PC-9 (cell line): ENCODE measurements at regions not wholly inside any gene's neighbourhood (a gene's known extent, or its start where the extent isn't known, plus 50 kb on each side); places are given as distances from the start of the nearest gene placed in this dataset.

Source experiments
- BruUV-seq: library from RNA; stranded (reverse); fragments of 400-500 nt; replicated peaks from 2 replicates; lab custom pipeline; 2021; lab: Mats Ljungman, UMichigan
- CTCF ChIA-PET: fragments of 300-600 bp; sonication (Branson Sonifier 250); formaldehyde crosslinking; loops from one replicate; lab custom pipeline; 2022; ENCODE audit warnings: antibody characterized with exemption; lab: Charles Lee
- POLR2A ChIA-PET: fragments of 300-600 bp; sonication (Branson Sonifier 250); formaldehyde crosslinking; loops from one replicate; lab custom pipeline; 2022; ENCODE audit warnings: antibody characterized with exemption; ENCODE audit not compliant: unreplicated experiment; lab: Charles Lee
- DNase-seq, 2 experiments: peaks; one replicate each; pipeline versions ENCODE4 v3.0.0 to v3.0.0-alpha.2; 2015 to 2022; ENCODE audit warnings: mixed read lengths in 1 of 2
- H2AFZ ChIP-seq: fragments of 200-600 bp; sonication (generic); 2 replicates; pipeline ENCODE4 v1.8.1; 2017; ENCODE audit warnings: antibody characterized with exemption
- H3F3A ChIP-seq: fragments of 200-600 bp; sonication (generic); 2 replicates; pipeline ENCODE4 v1.8.1; 2017; ENCODE audit warnings: antibody characterized with exemption, mild to moderate bottlenecking, low read depth; ENCODE audit not compliant: insufficient read depth
- H3K27ac ChIP-seq: fragments of 200-600 bp; sonication (generic); 2 replicates; pipeline ENCODE4 v1.6.1; 2016; ENCODE audit warnings: mixed run types
- H3K27me3 ChIP-seq: fragments of 200-600 bp; sonication (generic); 2 replicates; pipeline ENCODE4 v1.6.1; 2016; ENCODE audit warnings: low read depth, mixed run types; ENCODE audit not compliant: insufficient read depth
- H3K36me3 ChIP-seq: fragments of 200-600 bp; sonication (generic); 2 replicates; pipeline ENCODE4 v1.6.1; 2016; ENCODE audit warnings: low read depth, mixed run types
- H3K4me1 ChIP-seq: fragments of 200-600 bp; sonication (generic); replicated peaks from 2 replicates; pipeline ENCODE4 v1.6.1; 2016; ENCODE audit warnings: mixed run types; ENCODE audit not compliant: insufficient read depth
- H3K4me2 ChIP-seq: fragments of 200-600 bp; sonication (generic); 2 replicates; pipeline ENCODE4 v1.6.1; 2017; ENCODE audit warnings: mixed run types
- H3K4me3 ChIP-seq: fragments of 200-600 bp; sonication (generic); 2 replicates; pipeline ENCODE4 v1.6.1; 2016; ENCODE audit warnings: mixed run types
- H3K79me2 ChIP-seq: fragments of 200-600 bp; sonication (generic); 2 replicates; pipeline ENCODE4 v1.6.1; 2017; ENCODE audit warnings: low read depth, mixed run types
- H3K9me2 ChIP-seq: fragments of 200-600 bp; sonication (generic); 2 replicates; pipeline ENCODE4 v1.8.1; 2017; ENCODE audit warnings: mild to moderate bottlenecking; ENCODE audit not compliant: insufficient read depth
- H3K9me3 ChIP-seq: fragments of 200-600 bp; sonication (generic); 2 replicates; pipeline ENCODE4 v1.8.1; 2016; ENCODE audit warnings: low read depth; ENCODE audit not compliant: insufficient read depth
- H4K20me1 ChIP-seq: fragments of 200-600 bp; sonication (generic); 2 replicates; pipeline ENCODE4 v1.8.1; 2017; ENCODE audit not compliant: insufficient read depth
- EZH2 ChIP-seq: fragments of 200-600 bp; sonication (generic); IDR thresholded peaks from 2 replicates; pipeline ENCODE4 v1.8.0; 2017; ENCODE audit warnings: antibody characterized with exemption, low read depth
- intact Hi-C: fragments of 100-400 bp; cut with micrococcal nuclease; formaldehyde crosslinking; loops from one replicate; pipeline ENCODE4 v1.10.0; 2022; ENCODE audit not compliant: unreplicated experiment
- TF ChIP-seq, protein P1 (sequence below): fragments of 200-600 bp; sonication (generic); conservative IDR thresholded peaks from 2 replicates; pipeline ENCODE4 v1.6.1; 2017; ENCODE audit warnings: mixed run types, antibody characterized with exemption, mild to moderate bottlenecking, moderate library complexity

- intact Hi-C loops, result no loop called here
- Histone ChIP-seq H3K36me3 (no peaks in the 10 kb centered on the region), H3K27ac (peak overlapping the region; percentile 41; the same call in 1 of the 2 replicates), H3K27me3 (no peaks in the 10 kb centered on the region), H3K9me3 (no peaks in the 10 kb centered on the region), H3K9me2 (no peaks in the 10 kb centered on the region), H2AFZ (no peak overlapping the region), H3K4me3 (no peak overlapping the region), H3K4me2 (peak overlapping the region; percentile 30; the same call in 1 of the 2 replicates), H3F3A (no peaks in the 10 kb centered on the region), H3K79me2 (no peaks in the 10 kb centered on the region), H3K4me1 (peaks cover 12% of the 10 kb centered on the region), H4K20me1 (no peaks in the 10 kb centered on the region)
- ChIA-PET CTCF (interaction anchor here (0.7 kb wide), 1 partner anchor 207 kb away, joined by 4 read pairs; no protein-coding TSS in a partner anchor), POLR2A (no interaction called here)
- BruUV-seq, result no TSS peak
- DNase-seq, result peak; percentile 48 to 60
- TF ChIP-seq EZH2, result no peak
Observed at GRCh38 chr13:40116008-40116407, 460.5 kb downstream of the COG6 start.

GRCh38 chr13:40118337-40118736, 462.9 kb downstream of the COG6 start:
- no TSS peak for BruUV-seq
- TF ChIP-seq EZH2, result no peak
- TF ChIP-seq, protein P1, sequence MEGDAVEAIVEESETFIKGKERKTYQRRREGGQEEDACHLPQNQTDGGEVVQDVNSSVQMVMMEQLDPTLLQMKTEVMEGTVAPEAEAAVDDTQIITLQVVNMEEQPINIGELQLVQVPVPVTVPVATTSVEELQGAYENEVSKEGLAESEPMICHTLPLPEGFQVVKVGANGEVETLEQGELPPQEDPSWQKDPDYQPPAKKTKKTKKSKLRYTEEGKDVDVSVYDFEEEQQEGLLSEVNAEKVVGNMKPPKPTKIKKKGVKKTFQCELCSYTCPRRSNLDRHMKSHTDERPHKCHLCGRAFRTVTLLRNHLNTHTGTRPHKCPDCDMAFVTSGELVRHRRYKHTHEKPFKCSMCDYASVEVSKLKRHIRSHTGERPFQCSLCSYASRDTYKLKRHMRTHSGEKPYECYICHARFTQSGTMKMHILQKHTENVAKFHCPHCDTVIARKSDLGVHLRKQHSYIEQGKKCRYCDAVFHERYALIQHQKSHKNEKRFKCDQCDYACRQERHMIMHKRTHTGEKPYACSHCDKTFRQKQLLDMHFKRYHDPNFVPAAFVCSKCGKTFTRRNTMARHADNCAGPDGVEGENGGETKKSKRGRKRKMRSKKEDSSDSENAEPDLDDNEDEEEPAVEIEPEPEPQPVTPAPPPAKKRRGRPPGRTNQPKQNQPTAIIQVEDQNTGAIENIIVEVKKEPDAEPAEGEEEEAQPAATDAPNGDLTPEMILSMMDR, result no peak
- intact Hi-C loops, result no loop called here
- no peak for DNase-seq
- Histone ChIP-seq H3K9me2 (no peaks in the 10 kb centered on the region), H3K27ac (no peak overlapping the region), H2AFZ (no peak overlapping the region), H3K4me2 (no peak overlapping the region), H3K9me3 (no peaks in the 10 kb centered on the region), H3K4me1 (peaks cover 12% of the 10 kb centered on the region), H3K36me3 (no peaks in the 10 kb centered on the region), H3K79me2 (no peaks in the 10 kb centered on the region), H3K4me3 (no peak overlapping the region), H3F3A (no peaks in the 10 kb centered on the region), H4K20me1 (no peaks in the 10 kb centered on the region), H3K27me3 (no peaks in the 10 kb centered on the region)
- ChIA-PET CTCF (no interaction called here), POLR2A (no interaction called here)

GRCh38 chr13:40119852-40120251, 464.4 kb downstream of the COG6 start:
- Histone ChIP-seq H3K79me2 (no peaks in the 10 kb centered on the region), H3K4me2 (no peak overlapping the region), H4K20me1 (no peaks in the 10 kb centered on the region), H3K9me2 (no peaks in the 10 kb centered on the region), H3K9me3 (no peaks in the 10 kb centered on the region), H3K4me3 (no peak overlapping the region), H3K36me3 (no peaks in the 10 kb centered on the region), H3K27ac (no peak overlapping the region), H3K27me3 (no peaks in the 10 kb centered on the region), H2AFZ (no peak overlapping the region), H3K4me1 (peaks cover 12% of the 10 kb centered on the region), H3F3A (no peaks in the 10 kb centered on the region)
- no TSS peak for BruUV-seq
- POLR2A ChIA-PET, result no interaction called here
- TF ChIP-seq, protein P1, result no peak
- TF ChIP-seq EZH2, result no peak
- CTCF ChIA-PET, result no interaction called here
- DNase-seq, result no peak
- intact Hi-C loops, result no loop called here

DNA sequence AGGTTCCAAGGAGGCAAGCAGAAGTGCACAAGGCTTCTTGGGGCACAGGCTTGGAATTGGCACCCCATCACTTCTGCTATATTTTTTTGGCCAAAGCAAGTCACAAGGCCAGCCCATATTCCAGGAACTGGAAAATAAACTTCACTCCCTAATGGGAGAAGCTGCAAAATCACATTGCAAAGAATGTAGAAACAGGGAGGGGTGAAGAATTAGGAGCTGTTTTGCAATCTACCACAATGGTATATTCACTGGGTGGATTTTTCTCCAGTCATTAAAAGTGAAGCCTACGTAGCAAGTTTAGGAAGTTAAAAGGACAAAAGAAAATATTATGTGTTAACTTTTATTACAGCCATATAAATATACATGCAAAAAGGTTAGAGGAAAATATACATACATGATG, 464.8 kb downstream of the COG6 start:
- no peaks in the 10 kb centered on the region for H3F3A ChIP-seq
- H3K4me3 ChIP-seq, result no peak overlapping the region
- CTCF ChIA-PET, result no interaction called here
- H3K9me3 ChIP-seq, result no peaks in the 10 kb centered on the region
- no TSS peak for BruUV-seq
- no peaks in the 10 kb centered on the region for H3K79me2 ChIP-seq
- peaks cover 12% of the 10 kb centered on the region for H3K4me1 ChIP-seq
- H3K36me3 ChIP-seq, result no peaks in the 10 kb centered on the region
- TF ChIP-seq EZH2, result no peak
- TF ChIP-seq, protein P1, result no peak
- H3K27me3 ChIP-seq, result no peaks in the 10 kb centered on the region
- H4K20me1 ChIP-seq, result no peaks in the 10 kb centered on the region
- POLR2A ChIA-PET, result no interaction called here
- no peak overlapping the region for H3K27ac ChIP-seq
- no peak overlapping the region for H3K4me2 ChIP-seq
- no peak for DNase-seq
- H3K9me2 ChIP-seq, result no peaks in the 10 kb centered on the region
- no peak overlapping the region for H2AFZ ChIP-seq
- intact Hi-C loops, result no loop called here
